ENCODE measurements at regions not wholly inside any gene's neighbourhood (a gene's known extent, or its start where the extent isn't known, plus 50 kb on each side); places are given as distances from the start of the nearest gene placed in this dataset.

GRCh38 chr2:186294248-186294888 is 191.7 kb upstream of the ZC3H15 start:
- TF ChIP-seq POLR2AphosphoS5 (IDR thresholded peaks at IDR 0.05; ENCODE audit: insufficient read depth in 1 of 2, low read depth in 1 of 2) (no peak), CTCF (IDR thresholded peaks at IDR 0.05) (no peak), POLR2A (IDR thresholded peaks at IDR 0.05) (no peak)

Data from vagina (tissue), 2 donors.